Anterior cingulate cortex (tissue), 58 donors: ENCODE measurements at regions not wholly inside any gene's neighbourhood (a gene's known extent, or its start where the extent isn't known, plus 50 kb on each side); places are given as distances from the start of the nearest gene placed in this dataset.

ENCODE experiments used
- DNase-seq, 58 donors: peaks; one replicate each; lab custom pipeline; 2025; lab: John Stamatoyannopoulos, UW

GRCh38 chr13:65907666-65908525 is 1322.2 kb downstream of the PCDH9 start:
- DNase-seq, result no peak

DNA sequence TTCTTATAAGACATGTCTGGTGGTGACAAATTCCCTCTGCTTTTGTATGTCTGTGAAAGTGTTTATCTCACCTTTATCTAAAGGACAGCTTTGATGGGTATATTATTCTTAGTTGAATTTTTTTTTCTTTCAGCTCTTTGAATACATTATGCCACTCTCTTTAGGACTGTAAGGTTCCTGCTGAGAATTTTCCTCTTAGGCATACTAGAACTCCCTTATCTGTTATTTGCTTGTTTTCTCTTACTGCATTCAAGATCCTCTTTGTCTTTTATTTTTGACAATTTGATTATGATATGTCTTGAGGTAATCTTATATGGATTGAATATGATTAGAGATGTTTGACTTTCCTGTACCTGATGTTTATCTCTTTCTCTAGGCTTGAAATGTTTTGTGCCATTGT is 1328.4 kb downstream of the PCDH9 start:
- DNase-seq, result no peak

GRCh38 chr13:65894049-65894448 is 1336.1 kb downstream of the PCDH9 start:
- DNase-seq, result no peak

- DNase-seq, result no peak
Measured at GRCh38 chr13:65892859-65893258, 1337.3 kb downstream of the PCDH9 start.

DNA sequence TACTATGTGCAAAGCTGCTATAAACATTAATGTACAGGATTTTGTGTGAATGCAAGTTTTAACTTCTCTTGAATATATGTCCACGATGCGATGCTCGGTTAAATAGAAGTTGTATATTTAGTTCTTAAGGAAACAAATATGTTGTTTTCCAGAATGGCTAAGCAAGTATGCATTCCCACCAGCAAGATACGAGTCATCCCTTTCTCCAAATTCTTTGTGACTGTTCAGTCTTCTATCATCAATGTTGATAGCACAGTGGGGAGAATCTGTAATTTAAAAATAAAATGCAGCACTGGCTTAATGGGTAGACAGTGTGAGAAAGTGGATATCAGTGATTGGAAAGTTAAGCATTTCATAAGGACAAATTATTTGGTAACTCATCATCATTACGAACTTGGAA is 1340.8 kb downstream of the PCDH9 start:
- DNase-seq, result no peak

DNA sequence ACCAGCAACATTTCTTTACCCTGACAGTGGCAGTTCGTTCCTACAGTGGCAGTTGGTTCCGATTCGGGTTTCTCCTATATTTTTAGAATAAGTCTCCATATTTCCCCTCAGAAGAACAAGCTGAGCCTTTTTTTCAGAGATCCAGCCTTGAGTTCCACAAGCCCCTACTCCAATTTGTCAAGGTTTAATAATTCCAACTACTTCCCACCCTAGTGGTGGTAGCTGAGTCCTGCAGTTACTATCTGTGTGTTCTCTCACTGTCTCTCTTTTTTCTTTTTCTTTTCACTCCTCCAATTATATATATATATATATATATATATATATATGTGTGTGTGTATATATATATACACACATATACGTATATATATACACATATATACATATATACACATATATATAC is 1347.3 kb downstream of the PCDH9 start:
- DNase-seq, result no peak

DNA sequence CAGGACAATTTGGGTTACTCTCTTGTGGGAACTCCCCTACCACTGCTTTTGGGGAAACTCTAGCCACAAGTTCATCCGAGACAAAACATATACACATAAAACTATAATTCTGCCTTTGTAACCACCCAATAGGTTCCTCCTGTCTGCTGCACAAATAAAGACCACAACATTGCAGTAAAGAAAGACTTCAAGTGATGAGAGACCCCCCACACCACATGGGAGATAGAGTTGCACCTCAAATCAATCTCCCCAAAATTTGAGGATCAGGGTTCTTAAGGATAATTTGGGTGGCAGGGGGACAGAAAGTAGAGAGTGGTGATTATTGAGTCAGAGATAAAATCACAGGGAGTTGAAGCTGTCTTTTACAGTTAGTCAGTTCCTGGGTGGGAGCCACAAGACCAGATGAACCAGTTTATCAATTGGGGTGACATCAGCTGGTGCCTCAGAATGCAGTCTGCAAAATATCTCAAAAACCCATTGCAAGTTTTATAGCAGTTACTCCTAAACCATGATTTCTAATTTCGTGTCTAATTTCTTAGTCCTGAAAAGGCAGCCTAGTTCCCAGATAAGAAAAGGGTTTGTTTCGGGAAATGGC is 1348.5 kb downstream of the PCDH9 start:
- DNase-seq, result no peak

DNA sequence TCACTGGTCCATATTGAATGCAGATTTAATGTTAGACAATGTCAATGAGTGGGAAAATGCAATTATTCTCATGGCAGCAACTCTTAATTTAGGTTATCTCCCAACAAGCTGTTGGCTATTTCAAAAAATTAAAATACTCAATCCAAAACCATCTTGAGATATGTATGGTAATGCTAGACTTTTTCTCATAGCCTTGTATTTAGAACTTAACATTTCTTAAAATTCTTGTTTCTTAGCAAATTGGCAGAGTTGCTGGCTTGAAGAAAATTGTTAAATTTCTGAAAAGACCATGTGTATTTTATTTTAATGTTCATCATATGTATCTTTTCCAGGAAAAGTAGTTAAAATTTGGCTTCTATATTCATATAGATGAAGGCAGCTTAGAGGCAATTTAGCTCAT is 1355.1 kb downstream of the PCDH9 start:
- DNase-seq, result no peak

- no peak for DNase-seq
Measured at GRCh38 chr13:65872448-65872847, 1357.7 kb downstream of the PCDH9 start.

- no peak for DNase-seq
Measured at GRCh38 chr13:65868884-65869283, 1361.3 kb downstream of the PCDH9 start.

GRCh38 chr13:65868099-65868498 is 1362.0 kb downstream of the PCDH9 start:
- no peak for DNase-seq

DNA sequence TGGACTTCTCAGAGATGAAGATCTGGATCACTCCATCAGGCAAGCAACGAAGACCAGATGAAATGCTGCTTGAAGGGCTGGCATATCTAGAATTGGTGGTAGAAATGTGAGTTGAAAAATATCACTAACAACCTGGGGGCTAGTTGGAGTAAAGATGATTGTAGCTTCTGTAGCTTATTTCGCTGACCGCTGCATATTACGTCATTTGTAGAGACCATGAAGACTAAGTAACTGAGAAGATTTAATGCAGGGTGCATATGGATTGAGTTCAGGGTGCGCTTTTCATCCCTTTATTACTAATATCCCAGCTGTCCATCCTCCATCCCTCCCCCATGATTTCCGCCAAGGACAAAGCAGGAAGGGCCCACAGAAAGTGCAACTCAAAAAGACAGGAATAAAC is 1364.0 kb downstream of the PCDH9 start:
- DNase-seq, result no peak

DNA sequence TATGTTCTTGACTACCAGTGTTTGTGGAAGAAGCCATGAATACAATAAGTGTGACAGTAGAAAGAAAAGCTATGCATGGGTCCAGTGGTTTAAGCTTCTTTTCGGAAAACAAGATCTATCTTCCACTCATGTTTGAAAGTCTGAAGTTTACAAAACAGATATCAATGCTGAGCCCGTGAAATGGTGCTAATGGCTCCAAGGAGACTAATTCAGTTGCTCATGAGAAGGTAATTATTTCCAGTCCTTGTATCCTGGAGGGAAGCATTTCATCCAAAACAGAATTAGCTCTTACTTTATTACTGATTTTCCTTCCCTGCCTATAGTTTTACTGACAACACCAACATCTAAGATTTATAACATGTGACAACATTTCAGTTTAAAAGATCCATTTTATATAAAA is 1364.9 kb downstream of the PCDH9 start:
- no peak for DNase-seq

DNA sequence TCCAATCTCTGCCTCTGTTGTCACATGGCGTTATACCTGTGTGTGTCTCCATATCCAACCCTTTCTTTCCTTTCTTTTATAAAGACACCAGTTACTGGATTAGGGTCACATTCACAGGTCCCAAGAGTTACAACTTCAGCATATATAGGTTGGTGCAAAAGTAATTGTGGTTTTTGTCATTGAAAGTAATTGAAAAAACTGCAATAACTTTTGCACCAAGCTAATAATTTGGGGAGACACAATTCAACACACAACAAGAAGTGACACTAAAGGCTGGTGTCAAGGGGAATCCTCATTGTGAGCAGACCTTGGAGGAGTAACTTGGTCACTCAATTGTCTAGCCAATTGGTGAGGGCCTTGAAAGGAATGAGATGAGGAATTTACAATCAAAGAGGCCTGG is 1366.1 kb downstream of the PCDH9 start:
- DNase-seq, result no peak

DNA sequence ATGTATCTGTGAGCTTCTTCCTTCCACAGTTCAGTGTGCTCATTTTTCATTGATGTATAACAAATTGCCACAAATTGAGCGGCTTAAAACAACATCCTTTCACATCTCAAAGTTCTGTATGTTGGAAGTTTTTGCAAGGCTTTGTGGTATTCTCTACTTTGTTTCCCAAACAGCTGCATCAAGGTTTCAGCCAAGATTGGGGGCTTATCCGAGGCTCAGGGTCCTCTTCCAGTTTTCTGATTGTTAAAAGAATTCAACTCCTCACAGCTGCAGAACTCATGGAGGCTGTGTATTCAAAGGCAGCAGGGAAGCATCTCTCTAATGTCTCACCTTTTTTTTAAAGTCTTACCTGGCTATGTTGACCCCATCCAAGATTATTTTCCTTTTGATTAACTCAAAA is 1369.8 kb downstream of the PCDH9 start:
- no peak for DNase-seq

GRCh38 chr13:65857942-65858565 is 1372.1 kb downstream of the PCDH9 start:
- no peak for DNase-seq

DNA sequence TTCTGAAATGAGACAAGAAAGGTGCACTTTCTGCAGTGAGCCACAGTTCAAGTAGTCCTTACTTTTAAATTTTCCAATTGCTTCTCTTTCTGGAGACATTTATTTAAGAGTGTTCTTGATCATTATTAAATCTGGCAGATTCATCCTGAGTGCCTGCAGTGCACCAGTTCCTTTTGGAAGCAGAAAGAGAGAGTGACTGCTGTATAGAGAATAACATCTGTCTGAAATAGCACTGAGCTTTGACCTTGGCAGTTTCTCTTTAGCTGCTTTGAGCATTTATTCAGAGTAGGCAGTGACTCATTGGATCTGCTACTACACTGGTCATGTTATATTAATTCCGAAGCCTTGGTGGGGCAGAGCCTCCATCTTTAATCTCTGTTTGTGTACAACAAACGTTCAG is 1373.7 kb downstream of the PCDH9 start:
- DNase-seq, result no peak

DNA sequence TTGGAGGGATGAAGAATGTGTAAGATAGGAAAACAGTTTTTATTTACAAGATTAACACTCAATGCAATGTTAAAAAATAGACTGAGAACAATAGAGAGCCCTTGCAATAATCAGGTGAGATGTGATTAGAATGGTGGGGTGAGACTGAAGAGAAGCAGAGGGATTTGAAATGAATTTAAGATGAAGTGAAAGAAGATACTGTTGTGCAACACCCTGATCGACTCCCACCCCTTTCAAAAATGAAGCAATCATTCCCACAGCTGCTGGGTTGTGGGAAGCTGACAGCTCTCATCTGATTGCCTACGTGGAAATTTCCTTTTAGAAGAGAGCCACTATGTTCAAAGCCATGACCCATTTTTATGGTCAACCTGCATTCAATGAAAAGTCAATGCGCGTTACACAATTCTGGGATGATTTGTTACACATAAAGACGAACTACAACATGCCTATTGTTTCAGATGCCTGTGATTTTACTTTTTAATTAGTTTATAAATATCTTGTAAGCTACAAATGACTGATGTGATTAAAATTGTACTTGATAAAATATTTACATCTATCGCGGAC is 1374.8 kb downstream of the PCDH9 start:
- no peak for DNase-seq

DNA sequence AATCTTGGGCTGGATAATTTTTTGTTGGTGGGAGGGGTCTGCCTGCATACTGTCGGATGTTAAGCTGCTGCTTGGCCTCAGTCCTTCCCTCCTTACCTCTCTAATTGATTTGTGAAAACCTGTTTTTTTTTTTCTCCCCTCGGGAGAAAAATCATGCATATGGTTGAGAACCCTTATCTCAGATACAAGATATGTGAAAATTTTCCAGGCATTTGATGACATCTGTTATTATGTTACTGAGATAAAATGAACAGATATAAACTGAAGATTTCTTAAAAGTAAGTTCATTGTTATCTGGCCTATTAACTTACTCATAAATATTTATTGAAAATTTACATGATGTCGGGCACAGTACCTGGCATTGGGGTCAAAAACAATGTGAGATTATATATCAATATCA is 1375.7 kb downstream of the PCDH9 start:
- DNase-seq, result no peak

DNA sequence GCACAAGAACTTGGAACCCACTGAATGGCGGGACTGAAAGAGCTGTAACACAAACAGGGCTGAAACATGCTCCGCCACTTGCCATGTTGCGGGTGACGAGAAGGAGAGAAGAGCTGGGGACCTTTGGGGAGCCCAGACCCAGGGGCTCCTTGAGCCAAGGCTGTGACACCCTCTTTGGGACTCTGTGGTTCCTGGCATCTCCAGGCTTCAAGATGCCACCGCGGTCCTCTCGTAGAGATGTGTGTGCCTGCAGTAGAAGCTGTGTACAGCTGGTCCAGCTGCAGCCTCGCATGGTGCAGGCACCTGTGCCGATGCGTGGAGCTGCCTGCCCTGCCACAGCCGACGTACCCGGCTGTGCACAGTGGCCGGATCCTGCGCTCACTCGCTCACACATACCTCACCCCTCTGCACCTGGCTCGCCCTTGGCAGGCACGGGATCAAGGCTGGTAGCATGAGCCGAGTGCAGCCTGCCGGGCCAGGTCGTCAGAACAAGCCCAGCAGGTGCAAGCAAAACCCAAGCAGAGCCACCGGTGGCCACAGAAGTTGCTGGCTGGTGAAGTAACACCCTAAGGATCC is 1385.8 kb downstream of the PCDH9 start:
- no peak for DNase-seq

DNA sequence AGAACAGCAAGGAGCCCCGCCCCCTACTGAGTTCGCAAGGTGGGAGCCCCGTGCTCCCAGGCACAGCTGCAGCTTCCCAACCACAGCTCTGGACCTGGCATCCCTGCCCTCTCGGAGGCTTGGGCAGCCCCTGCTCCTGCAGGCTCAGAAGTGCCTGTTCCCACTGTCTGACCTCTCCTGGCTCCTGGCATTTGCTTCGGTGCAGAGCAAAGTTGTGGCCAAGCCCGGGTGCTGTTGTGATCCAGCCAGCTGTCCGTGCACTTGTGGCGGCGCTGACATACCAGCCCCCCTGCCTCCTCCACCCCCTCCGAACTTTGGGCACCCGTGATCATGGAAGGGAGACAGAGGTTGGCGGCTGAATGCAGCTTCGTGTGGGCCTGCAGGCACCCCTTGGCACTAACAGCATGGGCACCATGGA is 1386.8 kb downstream of the PCDH9 start:
- no peak for DNase-seq
